Omental fat pad (tissue), 3 donors: ENCODE measurements at regions not wholly inside any gene's neighbourhood (a gene's known extent, or its start where the extent isn't known, plus 50 kb on each side); places are given as distances from the start of the nearest gene placed in this dataset.

Experiments used
- ATAC-seq: fragments of 150-250 bp; one replicate; pipeline ENCODE4 v1.9.1; 2016; ENCODE audit warnings: mild to moderate bottlenecking, moderate library complexity; ENCODE audit not compliant: low FRiP score
- DNase-seq: peaks from one replicate; pipeline ENCODE4 v3.0.0-alpha.2; 2019; ENCODE audit warnings: low spot score
- CTCF ChIP-seq, 3 donors: fragments of 450-650 bp; IDR thresholded peaks; one replicate each; pipeline ENCODE4 v1.5.1; 2016 to 2017; ENCODE audit warnings: antibody characterized with exemption in 3 of 3, mild to moderate bottlenecking in 3 of 3, moderate library complexity in 2 of 3

- no peak for DNase-seq
- ATAC-seq, result no peak
- TF ChIP-seq CTCF (IDR thresholded peaks at IDR 0.05), result no peak
Observed at GRCh38 chr7:106357675-106358074, 72.9 kb upstream of the NAMPT start.

DNA sequence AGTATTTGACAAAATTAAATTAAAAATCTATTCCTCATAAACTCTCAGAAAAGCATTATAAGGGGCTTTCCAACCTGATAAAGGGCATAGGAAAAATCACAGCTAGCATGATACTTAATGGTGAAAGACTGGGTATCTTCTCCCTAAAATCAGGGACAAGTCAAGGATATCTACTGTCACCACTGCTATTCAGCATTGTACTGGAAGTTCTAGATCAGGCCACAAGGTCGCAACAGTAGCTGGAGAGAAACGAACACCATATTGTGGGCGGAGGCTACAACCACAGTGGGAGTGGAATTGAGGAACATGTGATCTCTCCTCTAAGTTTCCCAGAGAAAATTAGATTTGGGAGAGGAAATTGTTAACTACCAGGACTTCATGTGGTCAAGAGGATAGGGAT is 70.0 kb upstream of the NAMPT start:
- TF ChIP-seq CTCF (IDR thresholded peaks at IDR 0.05), result no peak
- no peak for DNase-seq
- no peak for ATAC-seq

GRCh38 chr7:106353944-106354343 is 69.2 kb upstream of the NAMPT start:
- TF ChIP-seq CTCF (IDR thresholded peaks at IDR 0.05), result no peak
- DNase-seq, result no peak
- ATAC-seq, result no peak

- no peak for TF ChIP-seq CTCF (IDR thresholded peaks at IDR 0.05)
- ATAC-seq, result no peak
- no peak for DNase-seq
Observed at GRCh38 chr7:106348231-106348630, 63.4 kb upstream of the NAMPT start.

- DNase-seq, result no peak
- TF ChIP-seq CTCF (IDR thresholded peaks at IDR 0.05), result no peak
- no peak for ATAC-seq
Observed at GRCh38 chr7:106347229-106347833, 62.5 kb upstream of the NAMPT start.

- TF ChIP-seq CTCF (IDR thresholded peaks at IDR 0.05), result no peak
- ATAC-seq, result no peak
- no peak for DNase-seq
Observed at GRCh38 chr7:106346678-106347217, 62.0 kb upstream of the NAMPT start.

GRCh38 chr7:106346167-106346677 is 61.4 kb upstream of the NAMPT start:
- DNase-seq, result no peak
- ATAC-seq, result no peak
- TF ChIP-seq CTCF (IDR thresholded peaks at IDR 0.05), result no peak
